Fibroblast of lung (primary cell): ENCODE measurements at regions not wholly inside any gene's neighbourhood (a gene's known extent, or its start where the extent isn't known, plus 50 kb on each side); places are given as distances from the start of the nearest gene placed in this dataset.

Source experiments
- CTCF ChIP-seq, 2 donors: IDR thresholded peaks in 1 of 2; conservative IDR thresholded peaks in 1 of 2; 1 replicate in 1 of 2; 2 replicates in 1 of 2; pipeline ENCODE4 v1.5.1; 2011 to 2012; ENCODE audit warnings: low read length in 2 of 2, control low read depth in 1 of 2, inconsistent platforms in 1 of 2, low read depth in 1 of 2, mild to moderate bottlenecking in 1 of 2
- EZH2 ChIP-seq: IDR thresholded peaks from 2 replicates; pipeline ENCODE4 v1.5.1; 2012; ENCODE audit warnings: low read length, control low read depth, mild to moderate bottlenecking; ENCODE audit errors: missing control alignments

DNA sequence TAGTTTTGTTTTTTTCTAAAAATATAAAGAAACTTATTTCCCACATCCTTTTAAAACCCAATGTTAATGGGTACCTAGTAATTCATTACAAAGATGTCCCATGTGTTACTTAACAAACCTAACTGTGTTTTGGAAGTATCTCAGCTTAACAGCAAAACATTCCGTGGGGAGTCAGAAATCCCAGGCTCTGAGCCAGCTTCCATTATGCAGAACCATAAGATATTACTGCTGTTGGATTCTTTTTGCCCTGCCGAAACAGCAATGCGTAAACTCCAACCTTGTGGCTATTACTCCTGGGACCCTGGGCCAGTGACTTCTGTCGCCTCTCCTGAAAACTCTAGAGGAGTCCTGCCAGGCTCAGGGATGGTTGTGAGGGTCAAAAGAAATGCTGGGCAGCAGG, 174.1 kb downstream of the UXS1 start:
- TF ChIP-seq CTCF (conservative IDR thresholded peaks at IDR 0.05 in 1 of 2, IDR thresholded peaks at IDR 0.05 in 1 of 2; ENCODE audit: low read depth in 1 of 2, low read length in 2 of 2) (no peak), EZH2 (no peak)
